Lung (tissue), 11 donors: ENCODE measurements at regions not wholly inside any gene's neighbourhood (a gene's known extent, or its start where the extent isn't known, plus 50 kb on each side); places are given as distances from the start of the nearest gene placed in this dataset.
"Not testable (repeated sequence)": the region's sequence is repeated elsewhere in the genome, so short reads cannot be mapped to it uniquely, and the experiment has no call there.

Experiments
- ATAC-seq: fragments of 200-7000 bp; cut with Tn5 transposase; one replicate; pipeline ENCODE4 v1.9.1; 2020; ENCODE audit warnings: moderate number of reproducible peaks; ENCODE audit not compliant: insufficient read depth, low FRiP score
- DNase-seq, 3 donors: peaks; one replicate each; pipeline ENCODE4 v3.0.0-alpha.2; 2013 to 2017
- H3K27ac ChIP-seq, 2 donors: one replicate each; pipeline ENCODE4 v1.5.1; 2013; ENCODE audit warnings: mild to moderate bottlenecking in 2 of 2, moderate library complexity in 2 of 2, control low read depth in 1 of 2, inconsistent platforms in 1 of 2, low read depth in 1 of 2, low read length in 1 of 2
- H3K27me3 ChIP-seq, 3 donors: one replicate each; pipeline ENCODE4 v1.5.1; 2013; ENCODE audit warnings: low read length in 2 of 3; ENCODE audit not compliant: control insufficient read depth in 3 of 3, insufficient read depth in 3 of 3
- H3K36me3 ChIP-seq, 4 donors: one replicate each; pipeline ENCODE4 v1.5.1; 2013; ENCODE audit warnings: low read length in 4 of 4, mild to moderate bottlenecking in 1 of 4, moderate library complexity in 1 of 4; ENCODE audit not compliant: control insufficient read depth in 4 of 4, insufficient read depth in 4 of 4
- H3K4me1 ChIP-seq, 5 donors: one replicate each; pipeline ENCODE4 v1.5.1; 2013; ENCODE audit warnings: low read length in 5 of 5, mild to moderate bottlenecking in 2 of 5, moderate library complexity in 1 of 5; ENCODE audit not compliant: control insufficient read depth in 5 of 5, insufficient read depth in 5 of 5
- H3K4me3 ChIP-seq: one replicate; pipeline ENCODE4 v1.5.1; 2013; ENCODE audit warnings: mild to moderate bottlenecking, control low read depth, moderate library complexity
- H3K9ac ChIP-seq, 2 donors: one replicate each; pipeline ENCODE4 v1.5.1; 2013; ENCODE audit warnings: low read length in 2 of 2, control low read depth in 1 of 2; ENCODE audit not compliant: insufficient read depth in 1 of 2
- H3K9me3 ChIP-seq, 4 donors: one replicate each; pipeline ENCODE4 v1.5.1; 2013; ENCODE audit warnings: low read length in 3 of 4, mild to moderate bottlenecking in 1 of 4, moderate library complexity in 1 of 4; ENCODE audit not compliant: control insufficient read depth in 4 of 4, insufficient read depth in 3 of 4
- CTCF ChIP-seq: IDR thresholded peaks from 2 replicates; pipeline ENCODE4 v1.5.1; 2012; ENCODE audit warnings: mild to moderate bottlenecking; ENCODE audit errors: control extremely low read depth, extremely low read depth
- WGBS, 2 donors: extraction: QIAGEN DNeasy Blood & Tissue Kit; methylation state at CpG; one replicate each; pipeline ENCODE4 v1.1.7; 2013; 5-methylcytosine and 5-hydroxymethylcytosine counted together
- donor health status: control.
- donor health status: control.
- donor health status: Bipolar disorder and iron deficiency.
- donor health status: healthy.
- donor health status: DM: yes; HTN: yes; CAD: no.

GRCh38 chr22:47401592-47401898, 639.1 kb downstream of the TBC1D22A start:
- no peak overlapping the region for H3K9ac ChIP-seq
- no peaks in the 10 kb centered on the region for H3K36me3 ChIP-seq
- peaks cover 0 to 2% (median 0%) of the 10 kb centered on the region in 4 donors for H3K9me3 ChIP-seq
- no peaks in the 10 kb centered on the region for H3K27me3 ChIP-seq
- no peaks in the 10 kb centered on the region for H3K4me1 ChIP-seq
- ATAC-seq (no peak), DNase-seq (no peak)
- TF ChIP-seq CTCF: no peak
- WGBS, 2 donors: 79 to 83% methylated on average over 12 of the region's 12 CpGs
- no peak overlapping the region for H3K4me3 ChIP-seq
- H3K27ac ChIP-seq: no peak overlapping the region

- ATAC-seq: no peak
- no peak for TF ChIP-seq CTCF
- Histone ChIP-seq H3K4me3 (no peak overlapping the region), H3K9ac (no peak overlapping the region), H3K36me3 (no peaks in the 10 kb centered on the region), H3K27ac (no peak overlapping the region), H3K4me1 (peaks cover 0 to 5% (median 0%) of the 10 kb centered on the region in 5 donors), H3K9me3 (peaks cover 0 to 2% (median 0%) of the 10 kb centered on the region in 4 donors), H3K27me3 (no peaks in the 10 kb centered on the region)
- 86 to 89% methylated on average over 28 of the region's 28 CpGs for WGBS, 2 donors
- no peak for DNase-seq
These were observed 638.5 kb downstream of the TBC1D22A start for GRCh38 chr22:47400701-47401591.

- DNase-seq, H3K36me3 ChIP-seq, H3K9ac ChIP-seq, H3K9me3 ChIP-seq, H3K27me3 ChIP-seq, H3K27ac ChIP-seq, H3K4me1 ChIP-seq, H3K4me3 ChIP-seq, ATAC-seq: not testable (repeated sequence)
- WGBS, 2 donors: 84 to 92% methylated on average over 7 to 9 of the region's 10 CpGs
These were observed 637.7 kb downstream of the TBC1D22A start for GRCh38 chr22:47400131-47400530.

- Histone ChIP-seq H3K27ac (no peak overlapping the region), H3K4me1 (peaks cover 0 to 9% (median 8%) of the 10 kb centered on the region in 5 donors), H3K9ac (no peak overlapping the region), H3K9me3 (no peaks in the 10 kb centered on the region), H3K27me3 (no peaks in the 10 kb centered on the region), H3K4me3 (no peak overlapping the region), H3K36me3 (no peaks in the 10 kb centered on the region)
- WGBS, 2 donors: 86 to 90% methylated on average over 21 of the region's 21 CpGs
- ATAC-seq: no peak
- TF ChIP-seq CTCF: no peak
- DNase-seq: no peak
These were observed 636.7 kb downstream of the TBC1D22A start for GRCh38 chr22:47398921-47399790.
